ENCODE measurements at regions not wholly inside any gene's neighbourhood (a gene's known extent, or its start where the extent isn't known, plus 50 kb on each side); places are given as distances from the start of the nearest gene placed in this dataset.

DNA sequence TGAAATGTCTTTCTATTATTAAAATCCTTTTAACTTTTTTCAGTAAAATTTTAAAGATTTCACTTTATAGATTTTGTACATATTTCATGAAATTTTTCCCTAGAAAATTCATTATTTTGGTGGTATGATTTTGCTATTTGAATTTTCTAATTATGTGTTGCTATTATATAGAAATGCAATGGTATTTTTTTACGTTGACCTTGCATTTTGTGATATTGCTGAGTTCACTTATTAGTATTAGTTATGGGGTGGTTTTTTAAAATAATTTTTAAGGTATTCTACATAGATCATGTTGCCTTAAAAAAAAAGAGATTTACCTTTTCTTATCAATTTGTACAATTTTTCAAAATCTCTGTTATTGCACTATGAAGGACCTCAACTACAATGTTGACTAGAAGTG lies 458.3 kb downstream of the TLE1 start:
- no peak overlapping the region for H3K4me3 ChIP-seq
- TF ChIP-seq POLR2AphosphoS5 (IDR thresholded peaks at IDR 0.05) (no peak), POLR2A (IDR thresholded peaks at IDR 0.05) (no peak), EP300 (IDR thresholded peaks at IDR 0.05; ENCODE audit: low read depth) (no peak)
- TF ChIP-seq, protein P1, sequence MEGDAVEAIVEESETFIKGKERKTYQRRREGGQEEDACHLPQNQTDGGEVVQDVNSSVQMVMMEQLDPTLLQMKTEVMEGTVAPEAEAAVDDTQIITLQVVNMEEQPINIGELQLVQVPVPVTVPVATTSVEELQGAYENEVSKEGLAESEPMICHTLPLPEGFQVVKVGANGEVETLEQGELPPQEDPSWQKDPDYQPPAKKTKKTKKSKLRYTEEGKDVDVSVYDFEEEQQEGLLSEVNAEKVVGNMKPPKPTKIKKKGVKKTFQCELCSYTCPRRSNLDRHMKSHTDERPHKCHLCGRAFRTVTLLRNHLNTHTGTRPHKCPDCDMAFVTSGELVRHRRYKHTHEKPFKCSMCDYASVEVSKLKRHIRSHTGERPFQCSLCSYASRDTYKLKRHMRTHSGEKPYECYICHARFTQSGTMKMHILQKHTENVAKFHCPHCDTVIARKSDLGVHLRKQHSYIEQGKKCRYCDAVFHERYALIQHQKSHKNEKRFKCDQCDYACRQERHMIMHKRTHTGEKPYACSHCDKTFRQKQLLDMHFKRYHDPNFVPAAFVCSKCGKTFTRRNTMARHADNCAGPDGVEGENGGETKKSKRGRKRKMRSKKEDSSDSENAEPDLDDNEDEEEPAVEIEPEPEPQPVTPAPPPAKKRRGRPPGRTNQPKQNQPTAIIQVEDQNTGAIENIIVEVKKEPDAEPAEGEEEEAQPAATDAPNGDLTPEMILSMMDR (IDR thresholded peaks at IDR 0.05), result no peak
- H3K36me3 ChIP-seq, result no peaks in the 10 kb centered on the region
- 2 to 25% methylated on average over 1 of the region's 1 CpG for WGBS, 2 donors (ENCODE audit: low coverage in 1 of 2)
- in situ Hi-C loops (cut with MboI; ENCODE audit: low pct_ligation_motif_present in 1 of 4, low pct_unique_long_range_greater_than_20kb in 1 of 4, low sequenced_read_pairs in 3 of 4) (no loop called here), intact Hi-C loops (cut with DNase I; ENCODE audit: low total_unique reads) (no loop called here)
- no peak overlapping the region for H3K27ac ChIP-seq
- H3K27me3 ChIP-seq, result no peaks in the 10 kb centered on the region
- no peaks in the 10 kb centered on the region for H3K9me3 ChIP-seq
- DNase-seq, result no peak
- H3K4me1 ChIP-seq, result no peaks in the 10 kb centered on the region

DNA sequence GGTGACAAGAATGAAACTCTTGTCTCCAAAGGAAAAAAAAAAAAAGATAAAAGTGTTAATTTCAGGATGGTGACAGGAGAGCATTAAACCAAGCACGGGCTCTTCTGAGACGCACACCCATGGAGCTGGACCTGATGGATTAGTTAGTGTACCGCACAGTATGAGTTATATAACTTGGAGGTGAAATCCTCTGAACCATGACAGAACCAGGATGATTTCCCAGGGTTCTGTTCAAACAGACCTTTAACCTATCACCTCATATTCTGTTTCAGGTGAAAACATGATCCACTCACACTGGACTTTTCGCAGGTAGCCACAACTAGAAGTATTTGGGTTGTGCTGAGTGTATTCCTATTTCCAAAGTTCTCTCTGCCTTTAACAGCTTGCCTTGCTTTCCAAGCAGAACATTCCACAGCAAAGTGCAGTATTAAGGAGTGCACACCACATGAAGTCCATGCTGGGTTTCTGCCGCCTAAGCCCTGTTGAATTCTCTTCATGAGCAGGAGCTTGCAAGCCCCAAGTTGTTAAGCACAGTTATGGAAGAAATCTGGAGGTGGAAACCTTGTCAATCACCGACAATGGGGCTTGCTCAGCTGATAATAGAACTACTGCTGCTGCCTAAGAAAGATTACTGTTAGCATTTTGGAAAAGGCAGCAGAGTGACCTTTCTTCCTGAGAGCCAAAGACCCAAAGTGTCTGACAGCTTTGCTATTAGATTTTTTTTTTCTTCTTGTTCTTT lies 461.7 kb downstream of the TLE1 start:
- Histone ChIP-seq H3K4me3 (no peak overlapping the region), H3K36me3 (no peaks in the 10 kb centered on the region), H3K9me3 (no peaks in the 10 kb centered on the region), H3K27ac (no peak overlapping the region), H3K27me3 (no peaks in the 10 kb centered on the region), H3K4me1 (peaks cover 0 to 7% (median 0%) of the 10 kb centered on the region in 4 donors)
- 81 to 86% methylated on average over 5 to 6 of the region's 6 CpGs for WGBS, 2 donors (ENCODE audit: low coverage in 1 of 2)
- DNase-seq, result no peak
- no peak for TF ChIP-seq POLR2AphosphoS5 (IDR thresholded peaks at IDR 0.05)
- TF ChIP-seq POLR2A (IDR thresholded peaks at IDR 0.05), result no peak
- TF ChIP-seq EP300 (IDR thresholded peaks at IDR 0.05; ENCODE audit: low read depth), result no peak
- TF ChIP-seq, protein P1 (IDR thresholded peaks at IDR 0.05), result no peak
- intact Hi-C loops (cut with DNase I; ENCODE audit: low total_unique reads), result no loop called here
- in situ Hi-C loops (cut with MboI; ENCODE audit: low pct_ligation_motif_present in 1 of 4, low pct_unique_long_range_greater_than_20kb in 1 of 4, low sequenced_read_pairs in 3 of 4), result no loop called here

DNA sequence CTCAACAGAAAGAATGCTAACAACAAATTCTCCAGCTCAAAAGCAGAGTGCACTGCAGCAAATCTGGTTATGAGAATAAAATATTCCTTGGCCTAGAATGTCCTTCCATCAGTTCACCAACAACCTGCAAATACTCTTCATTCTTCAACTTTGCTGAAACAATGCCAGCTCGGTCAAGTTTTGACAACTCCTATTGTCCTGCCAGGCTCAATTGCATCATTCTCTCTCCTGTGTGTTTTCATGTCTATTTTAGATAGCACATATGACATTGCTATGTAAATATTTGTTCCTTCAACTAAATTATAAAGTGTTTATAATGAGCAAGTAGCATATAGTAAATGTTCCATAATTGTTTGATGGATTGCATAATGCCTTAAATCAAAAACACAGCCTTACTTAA lies 463.8 kb downstream of the TLE1 start:
- Histone ChIP-seq H3K4me3 (no peak overlapping the region), H3K9me3 (no peaks in the 10 kb centered on the region), H3K36me3 (no peaks in the 10 kb centered on the region), H3K27me3 (no peaks in the 10 kb centered on the region), H3K27ac (no peak overlapping the region), H3K4me1 (peaks cover 0 to 7% (median 0%) of the 10 kb centered on the region in 4 donors)
- DNase-seq, result no peak
- TF ChIP-seq, protein P1 (IDR thresholded peaks at IDR 0.05), result no peak
- TF ChIP-seq POLR2AphosphoS5 (IDR thresholded peaks at IDR 0.05) (no peak), EP300 (IDR thresholded peaks at IDR 0.05; ENCODE audit: low read depth) (no peak), POLR2A (IDR thresholded peaks at IDR 0.05) (no peak)
- 36 to 40% methylated on average over 1 of the region's 1 CpG for whole genome bisulfite sequencing, 2 donors (ENCODE audit: low coverage in 1 of 2)
- intact Hi-C loops (cut with DNase I; ENCODE audit: low total_unique reads) (no loop called here), in situ Hi-C loops (cut with MboI; ENCODE audit: low pct_ligation_motif_present in 1 of 4, low pct_unique_long_range_greater_than_20kb in 1 of 4, low sequenced_read_pairs in 3 of 4) (no loop called here)

DNA sequence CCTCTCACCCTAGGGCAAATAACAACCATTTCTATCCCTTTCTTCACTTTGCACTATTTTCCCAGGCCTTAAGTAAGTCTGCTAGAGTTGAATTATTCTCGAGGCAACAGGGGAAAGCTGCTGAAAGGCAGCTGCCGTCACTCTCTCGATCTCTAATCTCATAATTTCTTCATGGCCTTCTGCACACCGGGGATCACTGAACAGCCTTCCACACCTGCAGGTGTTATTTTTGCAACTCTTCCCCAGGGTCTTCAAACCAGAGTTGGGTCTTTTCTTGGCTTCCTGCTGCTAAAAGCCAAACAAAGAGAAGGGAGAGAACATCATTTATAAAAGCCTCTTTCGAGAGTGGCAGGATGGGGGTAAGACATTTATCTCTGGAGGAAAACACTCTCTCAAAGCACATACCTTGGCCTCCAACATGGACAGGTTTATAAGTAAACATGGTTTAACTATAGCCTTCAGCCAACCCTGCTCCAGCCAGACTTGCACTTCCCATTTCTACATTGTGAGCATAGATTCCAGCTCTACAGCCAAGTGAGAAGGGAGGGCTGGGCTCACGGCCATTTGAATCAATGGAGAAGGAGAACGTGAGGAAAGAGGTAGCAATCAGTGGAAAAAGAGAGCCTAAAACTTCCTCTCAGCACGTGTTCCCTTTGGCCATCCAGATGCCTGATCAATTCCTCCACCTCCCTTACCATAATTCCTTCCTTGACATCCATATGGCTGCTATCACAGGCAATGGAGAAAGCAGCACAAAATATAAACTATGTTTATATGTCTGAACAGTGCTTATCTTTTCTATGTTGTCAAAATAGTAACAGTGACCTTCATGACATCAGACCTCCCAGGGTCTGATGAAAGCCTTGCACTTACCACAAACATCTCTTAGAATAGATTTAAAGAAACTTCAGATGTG lies 464.9 kb downstream of the TLE1 start:
- Histone ChIP-seq H3K36me3 (no peaks in the 10 kb centered on the region), H3K4me1 (peaks cover 0 to 7% (median 0%) of the 10 kb centered on the region in 4 donors), H3K9me3 (no peaks in the 10 kb centered on the region), H3K27me3 (no peaks in the 10 kb centered on the region), H3K27ac (no peak overlapping the region), H3K4me3 (no peak overlapping the region)
- in situ Hi-C loops (cut with MboI; ENCODE audit: low pct_ligation_motif_present in 1 of 4, low pct_unique_long_range_greater_than_20kb in 1 of 4, low sequenced_read_pairs in 3 of 4), result no loop called here
- WGBS, 2 donors (ENCODE audit: low coverage in 1 of 2), result 34 to 36% methylated on average over 5 to 8 of the region's 8 CpGs
- DNase-seq, result no peak
- intact Hi-C loops (cut with DNase I; ENCODE audit: low total_unique reads), result no loop called here
- no peak for TF ChIP-seq POLR2AphosphoS5 (IDR thresholded peaks at IDR 0.05)
- no peak for TF ChIP-seq EP300 (IDR thresholded peaks at IDR 0.05; ENCODE audit: low read depth)
- TF ChIP-seq POLR2A (IDR thresholded peaks at IDR 0.05), result no peak
- TF ChIP-seq, protein P1 (IDR thresholded peaks at IDR 0.05), result no peak

All from transverse colon (tissue), 4 donors.